Islet of Langerhans (tissue), 1 donor: ENCODE measurements at regions not wholly inside any gene's neighbourhood (a gene's known extent, or its start where the extent isn't known, plus 50 kb on each side); places are given as distances from the start of the nearest gene placed in this dataset.
"Not testable (repeated sequence)": the region's sequence is repeated elsewhere in the genome, so short reads cannot be mapped to it uniquely, and the experiment has no call there.

Experiments used
- FAIRE-seq: peaks from one replicate; lab custom pipeline; 2011; peaks lifted over from hg19 to GRCh38; lab: Jason Lieb, UNC

GRCh38 chr10:118915161-118915560 is 114.4 kb upstream of the NANOS1 start:
- no peak for FAIRE-seq

GRCh38 chr10:118916777-118917176 is 112.7 kb upstream of the NANOS1 start:
- no peak for FAIRE-seq

GRCh38 chr10:118917701-118918100 is 111.8 kb upstream of the NANOS1 start:
- no peak for FAIRE-seq

- FAIRE-seq = no peak
Measured at GRCh38 chr10:118918116-118918515, 111.4 kb upstream of the NANOS1 start.

- no peak for FAIRE-seq
Measured at GRCh38 chr10:118918587-118918986, 110.9 kb upstream of the NANOS1 start.

- no peak for FAIRE-seq
Measured at GRCh38 chr10:118920206-118920605, 109.3 kb upstream of the NANOS1 start.

GRCh38 chr10:118922226-118922625 is 107.3 kb upstream of the NANOS1 start:
- FAIRE-seq = no peak

GRCh38 chr10:118922972-118923371 is 106.5 kb upstream of the NANOS1 start:
- no peak for FAIRE-seq

- no peak for FAIRE-seq
Measured at GRCh38 chr10:118924493-118924892, 105.0 kb upstream of the NANOS1 start.

GRCh38 chr10:118925404-118926071 is 104.0 kb upstream of the NANOS1 start:
- no peak for FAIRE-seq

GRCh38 chr10:118926072-118926417 is 103.5 kb upstream of the NANOS1 start:
- no peak for FAIRE-seq

GRCh38 chr10:118926441-118926840 is 103.1 kb upstream of the NANOS1 start:
- FAIRE-seq = no peak

- no peak for FAIRE-seq
Measured at GRCh38 chr10:118926903-118927302, 102.6 kb upstream of the NANOS1 start.

- FAIRE-seq = no peak
Measured at GRCh38 chr10:118927321-118927720, 102.2 kb upstream of the NANOS1 start.

GRCh38 chr10:118930614-118931013 is 98.9 kb upstream of the NANOS1 start:
- FAIRE-seq = no peak

GRCh38 chr10:118931436-118931835 is 98.1 kb upstream of the NANOS1 start:
- FAIRE-seq = peak; percentile 81

- not testable (repeated sequence) for FAIRE-seq
Measured at GRCh38 chr10:118932154-118932553, 97.4 kb upstream of the NANOS1 start.

- FAIRE-seq = no peak
Measured at GRCh38 chr10:118937226-118937625, 92.3 kb upstream of the NANOS1 start.

GRCh38 chr10:118939211-118940007 is 90.1 kb upstream of the NANOS1 start:
- no peak for FAIRE-seq

GRCh38 chr10:118940386-118940785 is 89.1 kb upstream of the NANOS1 start:
- FAIRE-seq = no peak

GRCh38 chr10:118943253-118943652 is 86.3 kb upstream of the NANOS1 start:
- FAIRE-seq = no peak

- no peak for FAIRE-seq
Measured at GRCh38 chr10:118944959-118945633, 84.4 kb upstream of the NANOS1 start.

GRCh38 chr10:118948786-118949185 is 80.7 kb upstream of the NANOS1 start:
- FAIRE-seq = no peak
